GM12892 (cell line): ENCODE measurements at regions not wholly inside any gene's neighbourhood (a gene's known extent, or its start where the extent isn't known, plus 50 kb on each side); places are given as distances from the start of the nearest gene placed in this dataset.

Experiments
- DNase-seq: peaks from one replicate; pipeline ENCODE4 v3.0.0; 2011; ENCODE audit not compliant: insufficient read length
- FAIRE-seq: peaks from 2 replicates; lab custom pipeline; 2011; peaks lifted over from hg19 to GRCh38; lab: Jason Lieb, UNC
- POLR2A ChIP-seq: IDR thresholded peaks from 2 replicates; pipeline ENCODE4 v1.6.1; 2011; ENCODE audit warnings: low read depth, low read length, control low read depth
- POLR2AphosphoS5 ChIP-seq: IDR thresholded peaks from 2 replicates; pipeline ENCODE4 v1.6.1; 2011; ENCODE audit warnings: low read depth, low read length, control low read depth
- TAF1 ChIP-seq: IDR thresholded peaks from 2 replicates; pipeline ENCODE4 v1.6.1; 2011; ENCODE audit warnings: low read depth, mild to moderate bottlenecking, control low read depth, low read length, borderline replicate concordance

GRCh38 chr16:65934443-65934842, 432.0 kb upstream of the CDH5 start:
- no peak for DNase-seq
- no peak for TF ChIP-seq POLR2A
- no peak for TF ChIP-seq POLR2AphosphoS5
- TF ChIP-seq TAF1 = no peak

GRCh38 chr16:65933703-65934102, 432.8 kb upstream of the CDH5 start:
- DNase-seq (no peak), FAIRE-seq (no peak)
- no peak for TF ChIP-seq POLR2A
- no peak for TF ChIP-seq TAF1
- TF ChIP-seq POLR2AphosphoS5 = no peak

More at GRCh38 chr16:65934443-65934842, 432.0 kb upstream of the CDH5 start:
- no peak for FAIRE-seq

DNA sequence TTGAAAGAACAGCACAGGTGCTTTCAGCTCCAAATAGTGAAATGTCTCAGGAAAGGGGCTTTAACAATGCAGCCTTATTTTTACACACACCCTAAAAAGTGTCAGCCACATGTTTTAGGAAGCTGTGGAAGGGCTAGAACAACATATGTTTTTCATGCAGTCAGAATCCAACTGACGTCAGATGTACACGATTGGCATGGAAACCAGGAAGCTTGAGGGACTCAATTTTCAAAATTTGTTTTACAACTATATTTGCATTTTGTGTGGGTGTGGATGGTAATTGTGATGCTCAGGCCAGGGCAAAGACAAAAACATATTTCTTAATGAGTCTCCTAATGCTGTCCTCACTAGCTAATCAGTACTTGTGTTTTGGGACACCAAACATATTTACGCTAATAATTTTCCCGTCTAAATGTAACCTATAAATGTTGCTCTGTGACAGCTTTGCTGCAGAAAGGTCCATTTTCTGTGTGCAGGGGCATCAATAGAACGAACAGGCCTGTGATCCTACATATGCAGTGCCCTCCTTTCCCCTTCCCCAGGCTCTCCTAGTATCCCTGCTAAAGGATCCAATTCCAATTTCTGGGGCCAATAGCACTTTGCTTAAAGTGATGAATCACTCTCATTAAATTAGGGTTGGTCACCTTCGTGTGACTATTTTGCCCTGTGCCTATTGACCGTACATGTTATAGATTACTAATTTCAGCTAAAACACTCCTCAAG, 434.0 kb upstream of the CDH5 start:
- FAIRE-seq (no peak), DNase-seq (no peak)
- TF ChIP-seq POLR2AphosphoS5 = no peak
- no peak for TF ChIP-seq POLR2A
- TF ChIP-seq TAF1 = no peak

GRCh38 chr16:65922923-65923322, 443.6 kb upstream of the CDH5 start:
- TF ChIP-seq POLR2A (no peak), TAF1 (no peak), POLR2AphosphoS5 (no peak)
- DNase-seq (no peak), FAIRE-seq (no peak)

- FAIRE-seq (no peak), DNase-seq (no peak)
- TF ChIP-seq POLR2AphosphoS5 = no peak
- no peak for TF ChIP-seq POLR2A
- no peak for TF ChIP-seq TAF1
Measured at GRCh38 chr16:65919986-65920376, 446.5 kb upstream of the CDH5 start.

GRCh38 chr16:65919145-65919985, 447.1 kb upstream of the CDH5 start:
- no peak for DNase-seq
- no peak for FAIRE-seq
- TF ChIP-seq POLR2A (no peak), TAF1 (no peak), POLR2AphosphoS5 (no peak)

- TF ChIP-seq TAF1 (no peak), POLR2A (no peak), POLR2AphosphoS5 (no peak)
- no peak for DNase-seq
- no peak for FAIRE-seq
Measured at GRCh38 chr16:65917466-65917865, 449.0 kb upstream of the CDH5 start.

GRCh38 chr16:65916995-65917394, 449.5 kb upstream of the CDH5 start:
- TF ChIP-seq POLR2A (no peak), TAF1 (no peak), POLR2AphosphoS5 (no peak)
- DNase-seq = no peak
- FAIRE-seq = no peak

DNA sequence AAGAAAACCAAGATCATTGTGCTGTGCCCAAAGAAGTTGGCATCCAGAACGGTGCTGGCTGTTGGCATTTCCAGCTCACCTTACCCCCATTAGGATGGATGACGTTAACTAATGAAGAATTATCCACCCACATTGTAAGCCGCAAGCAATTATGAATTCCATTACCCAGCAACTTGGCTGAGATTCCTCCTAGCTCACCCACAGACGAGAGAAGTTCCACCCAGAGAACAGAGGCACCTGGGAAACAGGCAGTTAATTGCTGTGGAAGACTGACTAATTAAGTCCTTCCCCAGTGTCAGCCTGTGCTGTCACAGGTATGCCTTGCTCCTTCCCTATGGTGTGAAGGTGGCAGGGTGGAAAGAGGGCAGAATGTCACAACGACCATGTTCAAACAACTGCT, 456.2 kb upstream of the CDH5 start:
- no peak for DNase-seq
- TF ChIP-seq POLR2AphosphoS5 (no peak), POLR2A (no peak), TAF1 (no peak)
- no peak for FAIRE-seq

- DNase-seq = no peak
- TF ChIP-seq POLR2AphosphoS5 (no peak), TAF1 (no peak)
- FAIRE-seq = no peak
Measured at GRCh38 chr16:65909310-65910050, 457.0 kb upstream of the CDH5 start.

DNA sequence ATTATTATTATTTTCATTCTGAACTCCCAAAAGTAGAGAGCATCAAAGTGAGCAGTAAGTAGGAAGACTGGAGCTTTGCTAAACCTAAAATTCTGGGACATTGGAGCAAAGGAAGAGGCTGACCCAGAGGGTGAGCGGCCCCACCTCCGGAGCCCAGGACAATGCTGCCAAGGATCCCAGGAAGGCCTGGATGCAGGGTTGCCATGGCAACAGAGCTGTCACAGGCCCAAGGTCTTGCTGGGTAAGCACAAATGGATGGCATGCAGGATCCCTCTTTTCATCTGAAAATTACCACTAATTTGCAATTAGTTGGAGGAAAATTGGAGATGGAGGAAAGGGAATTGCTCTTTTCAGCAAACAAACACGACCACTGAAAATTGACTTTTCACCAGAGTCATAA, 457.9 kb upstream of the CDH5 start:
- DNase-seq (no peak), FAIRE-seq (no peak)
- no peak for TF ChIP-seq TAF1
- TF ChIP-seq POLR2AphosphoS5 = no peak
